HepG2 (cell line): ENCODE measurements at regions not wholly inside any gene's neighbourhood (a gene's known extent, or its start where the extent isn't known, plus 50 kb on each side); places are given as distances from the start of the nearest gene placed in this dataset.

Source experiments
- MYC ChIP-seq: sonication (generic); formaldehyde crosslinking; IDR thresholded peaks from 2 replicates; pipeline ENCODE4 v1.9.0; 2021; ENCODE audit warnings: missing genetic modification reagents, borderline replicate concordance
- RFX1 ChIP-seq: fragments of 450-650 bp; IDR thresholded peaks from 2 replicates; pipeline ENCODE4 v1.6.1; 2017

- TF ChIP-seq RFX1 = no peak
- TF ChIP-seq MYC (CRISPR knock-in tag) = no peak
Measured at GRCh38 chr3:86254480-86254879, 736.5 kb downstream of the VGLL3 start.
